H9 (cell line): ENCODE measurements at regions not wholly inside any gene's neighbourhood (a gene's known extent, or its start where the extent isn't known, plus 50 kb on each side); places are given as distances from the start of the nearest gene placed in this dataset.

Source experiments
- DNase-seq: peaks from one replicate; pipeline ENCODE4 v3.0.0-alpha.2; 2017
- H2AFZ ChIP-seq: one replicate; pipeline ENCODE4 v1.6.1; 2013; ENCODE audit warnings: mild to moderate bottlenecking, low read length, control low read depth, moderate library complexity
- H2AK5ac ChIP-seq: 2 replicates; pipeline ENCODE4 v1.6.1; 2013; ENCODE audit warnings: low read length, control low read depth, mixed read lengths; ENCODE audit not compliant: insufficient read length
- H2BK120ac ChIP-seq: one replicate; pipeline ENCODE4 v1.6.1; 2013; ENCODE audit warnings: low read depth, mild to moderate bottlenecking, low read length, control low read depth, inconsistent platforms; ENCODE audit not compliant: poor library complexity, severe bottlenecking
- H2BK12ac ChIP-seq: 2 replicates; pipeline ENCODE4 v1.6.1; 2013; ENCODE audit warnings: low read length, control low read depth, mixed read lengths, low read depth; ENCODE audit not compliant: insufficient read length
- H2BK15ac ChIP-seq: 2 replicates; pipeline ENCODE4 v1.6.1; 2013; ENCODE audit warnings: low read depth, low read length, control low read depth
- H2BK20ac ChIP-seq: one replicate; pipeline ENCODE4 v1.6.1; 2013; ENCODE audit warnings: low read depth, mild to moderate bottlenecking, low read length, control low read depth, inconsistent platforms; ENCODE audit not compliant: poor library complexity, severe bottlenecking
- H2BK5ac ChIP-seq: 2 replicates; pipeline ENCODE4 v1.6.1; 2013; ENCODE audit warnings: low read length, control low read depth, mixed read lengths; ENCODE audit not compliant: insufficient read length
- H3K14ac ChIP-seq: 2 replicates; pipeline ENCODE4 v1.6.1; 2013; ENCODE audit warnings: low read length, control low read depth; ENCODE audit not compliant: insufficient read depth
- H3K18ac ChIP-seq: 2 replicates; pipeline ENCODE4 v1.6.1; 2013; ENCODE audit warnings: low read depth, mild to moderate bottlenecking, mixed read lengths, low read length, control low read depth; ENCODE audit not compliant: insufficient read length
- H3K23ac ChIP-seq: 2 replicates; pipeline ENCODE4 v1.6.1; 2013; ENCODE audit warnings: low read length, control low read depth, mixed read lengths, low read depth; ENCODE audit not compliant: insufficient read length
- H3K23me2 ChIP-seq: 2 replicates; pipeline ENCODE4 v1.6.1; 2013; ENCODE audit warnings: low read depth, mild to moderate bottlenecking, mixed read lengths, low read length, control low read depth; ENCODE audit not compliant: insufficient read length, poor library complexity, severe bottlenecking
- H3K27ac ChIP-seq: 2 replicates; pipeline ENCODE4 v1.5.1; 2013; ENCODE audit warnings: low read length, control low read depth, mixed read lengths, low read depth; ENCODE audit not compliant: insufficient read length
- H3K27me3 ChIP-seq: 2 replicates; pipeline ENCODE4 v1.6.1; 2013; ENCODE audit warnings: low read length, control low read depth, inconsistent platforms; ENCODE audit not compliant: insufficient read depth
- H3K4ac ChIP-seq: 2 replicates; pipeline ENCODE4 v1.6.1; 2013; ENCODE audit warnings: low read depth, mild to moderate bottlenecking, control low read depth, inconsistent platforms, low read length, moderate library complexity
- H3K4me1 ChIP-seq: 2 replicates; pipeline ENCODE4 v1.6.1; 2013; ENCODE audit warnings: low read length, control low read depth, inconsistent platforms; ENCODE audit not compliant: insufficient read depth
- H3K4me2 ChIP-seq: 2 replicates; pipeline ENCODE4 v1.6.1; 2013; ENCODE audit warnings: low read length, control low read depth, mixed read lengths; ENCODE audit not compliant: insufficient read length, insufficient read depth
- H3K56ac ChIP-seq: 2 replicates; pipeline ENCODE4 v1.6.1; 2013; ENCODE audit warnings: low read depth, mild to moderate bottlenecking, mixed read lengths, low read length, control low read depth; ENCODE audit not compliant: insufficient read length
- H3K79me1 ChIP-seq: 2 replicates; pipeline ENCODE4 v1.6.1; 2013; ENCODE audit warnings: low read depth, mild to moderate bottlenecking, moderate library complexity, low read length, control low read depth, inconsistent platforms; ENCODE audit not compliant: insufficient read depth, poor library complexity, severe bottlenecking
- H3K79me2 ChIP-seq: 2 replicates; pipeline ENCODE4 v1.6.1; 2013; ENCODE audit warnings: low read length, control low read depth, inconsistent platforms; ENCODE audit not compliant: insufficient read depth
- H3K9ac ChIP-seq: 2 replicates; pipeline ENCODE4 v1.6.1; 2013; ENCODE audit warnings: low read length, control low read depth, mixed read lengths; ENCODE audit not compliant: insufficient read length; ENCODE audit errors: extremely low read depth
- H3K9me3 ChIP-seq: one replicate; pipeline ENCODE4 v1.6.1; 2013; ENCODE audit warnings: low read depth, low read length, inconsistent platforms; ENCODE audit not compliant: control insufficient read depth
- H3T11ph ChIP-seq: one replicate; pipeline ENCODE4 v1.6.1; 2013; ENCODE audit warnings: mild to moderate bottlenecking, low read length, control low read depth, inconsistent platforms
- H4K20me1 ChIP-seq: one replicate; pipeline ENCODE4 v1.6.1; 2013; ENCODE audit not compliant: control insufficient read depth, insufficient read length, insufficient read depth
- H4K5ac ChIP-seq: 2 replicates; pipeline ENCODE4 v1.6.1; 2013; ENCODE audit warnings: low read depth, mild to moderate bottlenecking, mixed read lengths, low read length, control low read depth; ENCODE audit not compliant: insufficient read length
- H4K8ac ChIP-seq: replicated peaks from 2 replicates; pipeline ENCODE4 v1.6.1; 2013; ENCODE audit warnings: low read length, control low read depth, mixed read lengths, low read depth; ENCODE audit not compliant: insufficient read length
- H4K91ac ChIP-seq: 2 replicates; pipeline ENCODE4 v1.6.1; 2013; ENCODE audit warnings: low read depth, mild to moderate bottlenecking, moderate library complexity, mixed read lengths, low read length, control low read depth; ENCODE audit not compliant: insufficient read length
- H3K27ac Mint-ChIP-seq, 3 experiments: 2 replicates in 2 of 3; 3 replicates in 1 of 3; pipeline ENCODE4 v1.8.0; 2020 to 2021; ENCODE audit warnings: mixed read lengths in 3 of 3, mild to moderate bottlenecking in 1 of 3, moderate library complexity in 1 of 3
- H3K27me3 Mint-ChIP-seq: 2 replicates; pipeline ENCODE4 v1.8.0; 2021; ENCODE audit warnings: low read depth, mild to moderate bottlenecking, moderate library complexity, mixed read lengths
- H3K36me3 Mint-ChIP-seq, 3 experiments: 2 replicates in 2 of 3; 3 replicates in 1 of 3; pipeline ENCODE4 v1.8.0; 2020 to 2021; ENCODE audit warnings: low read depth in 3 of 3, mixed read lengths in 3 of 3; ENCODE audit not compliant: insufficient read depth in 1 of 3
- H3K4me1 Mint-ChIP-seq, 2 experiments: 2 replicates each; pipeline ENCODE4 v1.8.0; 2020; ENCODE audit warnings: mixed read lengths in 2 of 2
- H3K4me3 Mint-ChIP-seq, 2 experiments: 2 replicates in 1 of 2; 3 replicates in 1 of 2; pipeline ENCODE4 v1.8.0; 2020 to 2021; ENCODE audit warnings: mild to moderate bottlenecking in 2 of 2, mixed read lengths in 2 of 2, moderate library complexity in 1 of 2
- H3K9me3 Mint-ChIP-seq, 2 experiments: 2 replicates in 1 of 2; 3 replicates in 1 of 2; pipeline ENCODE4 v1.8.0; 2020; ENCODE audit warnings: mild to moderate bottlenecking in 2 of 2, mixed read lengths in 2 of 2, moderate library complexity in 1 of 2
- WGBS: extraction: QIAGEN DNeasy Blood & Tissue Kit; methylation state at CpG from one replicate; pipeline ENCODE4 v1.1.7; 2013; ENCODE audit warnings: missing lambda C conversion rate, low lambda C conversion rate, mixed read lengths; ENCODE audit not compliant: insufficient read length; ENCODE audit errors: extremely low coverage; 5-methylcytosine and 5-hydroxymethylcytosine counted together
- TF ChIP-seq, protein P1 (sequence below): fragments of 200-600 bp; sonication (generic); conservative IDR thresholded peaks from 3 replicates; pipeline ENCODE4 v1.8.0; 2021; ENCODE audit warnings: antibody characterized with exemption, mild to moderate bottlenecking

DNA sequence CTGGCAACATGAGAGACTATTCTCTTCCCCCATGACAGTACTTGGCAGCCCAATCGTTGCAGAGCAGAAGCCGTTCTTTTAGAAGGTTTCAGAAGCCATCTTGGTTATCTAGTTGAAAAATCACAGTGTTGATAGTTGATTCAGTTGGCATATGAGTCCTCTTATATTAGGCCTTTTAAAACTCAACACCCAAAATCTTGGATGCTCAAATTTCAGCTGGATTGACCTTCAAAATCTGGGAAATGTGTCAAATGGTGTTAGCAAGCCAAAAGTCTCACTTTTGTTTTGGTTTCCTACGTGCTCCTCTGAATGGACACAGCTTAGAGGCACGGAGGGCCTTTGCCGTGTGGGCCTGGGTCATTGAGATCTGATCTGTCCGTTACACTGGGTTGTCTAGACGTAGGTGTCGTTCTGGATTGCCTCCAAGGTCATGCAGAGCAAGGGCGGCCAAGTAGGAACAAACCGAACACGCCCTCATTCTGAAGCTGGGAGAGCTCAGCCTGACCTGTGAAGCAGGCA, 59.3 kb upstream of the BMPER start:
- Histone ChIP-seq H2BK120ac (no peak overlapping the region), H3K9me3 (no peaks in the 10 kb centered on the region), H2BK15ac (no peak overlapping the region), H4K8ac (no peak overlapping the region), H4K91ac (no peak overlapping the region), H3K18ac (no peak overlapping the region), H2BK5ac (no peak overlapping the region), H3K56ac (no peak overlapping the region), H2AK5ac (no peak overlapping the region), H4K20me1 (no peaks in the 10 kb centered on the region), H3K14ac (no peak overlapping the region), H2AFZ (no peak overlapping the region), H4K5ac (no peak overlapping the region), H3K79me2 (no peaks in the 10 kb centered on the region), H3K9ac (no peak overlapping the region), H3K23ac (no peak overlapping the region), H3K23me2 (no peaks in the 10 kb centered on the region), H3T11ph (no peak overlapping the region), H2BK12ac (no peak overlapping the region), H3K27ac (no peak overlapping the region), H3K27me3 (no peaks in the 10 kb centered on the region), H3K79me1 (no peaks in the 10 kb centered on the region), H3K4ac (no peak overlapping the region), H3K4me2 (no peak overlapping the region), H3K4me1 (no peaks in the 10 kb centered on the region), H2BK20ac (no peak overlapping the region)
- TF ChIP-seq, protein P1, sequence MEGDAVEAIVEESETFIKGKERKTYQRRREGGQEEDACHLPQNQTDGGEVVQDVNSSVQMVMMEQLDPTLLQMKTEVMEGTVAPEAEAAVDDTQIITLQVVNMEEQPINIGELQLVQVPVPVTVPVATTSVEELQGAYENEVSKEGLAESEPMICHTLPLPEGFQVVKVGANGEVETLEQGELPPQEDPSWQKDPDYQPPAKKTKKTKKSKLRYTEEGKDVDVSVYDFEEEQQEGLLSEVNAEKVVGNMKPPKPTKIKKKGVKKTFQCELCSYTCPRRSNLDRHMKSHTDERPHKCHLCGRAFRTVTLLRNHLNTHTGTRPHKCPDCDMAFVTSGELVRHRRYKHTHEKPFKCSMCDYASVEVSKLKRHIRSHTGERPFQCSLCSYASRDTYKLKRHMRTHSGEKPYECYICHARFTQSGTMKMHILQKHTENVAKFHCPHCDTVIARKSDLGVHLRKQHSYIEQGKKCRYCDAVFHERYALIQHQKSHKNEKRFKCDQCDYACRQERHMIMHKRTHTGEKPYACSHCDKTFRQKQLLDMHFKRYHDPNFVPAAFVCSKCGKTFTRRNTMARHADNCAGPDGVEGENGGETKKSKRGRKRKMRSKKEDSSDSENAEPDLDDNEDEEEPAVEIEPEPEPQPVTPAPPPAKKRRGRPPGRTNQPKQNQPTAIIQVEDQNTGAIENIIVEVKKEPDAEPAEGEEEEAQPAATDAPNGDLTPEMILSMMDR, result no peak
- no peaks in the 10 kb centered on the region; the same call in 1 of the 2 replicates for H3K27me3 Mint-ChIP-seq
- no CpG with 5 or more reads among the region's 11 CpGs for WGBS
- H3K4me3 Mint-ChIP-seq, result no peak overlapping the region
- DNase-seq, result no peak
- no peaks in the 10 kb centered on the region for H3K36me3 Mint-ChIP-seq
- no peak overlapping the region for H3K27ac Mint-ChIP-seq
- H3K4me1 Mint-ChIP-seq, result peaks cover 3 to 7% of the 10 kb centered on the region in 2 experiments; a peak in 3 of 4 replicates
- H3K9me3 Mint-ChIP-seq, result no peaks in the 10 kb centered on the region; a peak in 1 of 5 replicates
